Mucosa of rectum (tissue), 2 donors: ENCODE measurements at regions not wholly inside any gene's neighbourhood (a gene's known extent, or its start where the extent isn't known, plus 50 kb on each side); places are given as distances from the start of the nearest gene placed in this dataset.

ENCODE experiments used
- H3K27ac ChIP-seq, 2 donors: one replicate each; pipeline ENCODE4 v1.7.0; 2013; ENCODE audit warnings: inconsistent platforms in 2 of 2, low read depth in 2 of 2, low read length in 2 of 2
- H3K27me3 ChIP-seq, 2 donors: one replicate each; pipeline ENCODE4 v1.7.0; 2013; ENCODE audit warnings: low read length in 2 of 2; ENCODE audit not compliant: control insufficient read depth in 2 of 2, insufficient read depth in 2 of 2
- H3K36me3 ChIP-seq, 2 donors: one replicate each; pipeline ENCODE4 v1.7.0; 2013; ENCODE audit warnings: low read length in 2 of 2; ENCODE audit not compliant: control insufficient read depth in 2 of 2, insufficient read depth in 2 of 2
- H3K4me1 ChIP-seq, 2 donors: one replicate each; pipeline ENCODE4 v1.7.0; 2013; ENCODE audit warnings: low read length in 2 of 2, mild to moderate bottlenecking in 1 of 2; ENCODE audit not compliant: control insufficient read depth in 2 of 2, insufficient read depth in 2 of 2
- H3K4me3 ChIP-seq, 2 donors: one replicate each; pipeline ENCODE4 v1.7.0; 2013; ENCODE audit warnings: low read length in 2 of 2
- H3K9ac ChIP-seq, 2 donors: one replicate each; pipeline ENCODE4 v1.7.0; 2013; ENCODE audit warnings: low read length in 2 of 2, low read depth in 1 of 2, mild to moderate bottlenecking in 1 of 2
- H3K9me3 ChIP-seq, 2 donors: one replicate each; pipeline ENCODE4 v1.7.0; 2013; ENCODE audit warnings: low read length in 2 of 2; ENCODE audit not compliant: control insufficient read depth in 2 of 2
- donor health status: healthy.
- donor health status: Normal muscosa, but diverticular disease.

- Histone ChIP-seq H3K9me3 (no peaks in the 10 kb centered on the region), H3K27me3 (no peaks in the 10 kb centered on the region), H3K4me3 (no peak overlapping the region), H3K4me1 (no peaks in the 10 kb centered on the region), H3K9ac (no peak overlapping the region), H3K36me3 (no peaks in the 10 kb centered on the region), H3K27ac (no peak overlapping the region)
Measured at GRCh38 chr4:148503681-148504080, 61.5 kb upstream of the NR3C2 start.

- Histone ChIP-seq H3K36me3 (no peaks in the 10 kb centered on the region), H3K9ac (no peak overlapping the region), H3K4me3 (no peak overlapping the region), H3K27ac (no peak overlapping the region), H3K27me3 (no peaks in the 10 kb centered on the region), H3K4me1 (no peaks in the 10 kb centered on the region), H3K9me3 (no peaks in the 10 kb centered on the region)
Measured at GRCh38 chr4:148497258-148497657, 55.0 kb upstream of the NR3C2 start.

- H3K4me1 ChIP-seq = no peaks in the 10 kb centered on the region
- H3K4me3 ChIP-seq = no peak overlapping the region
- no peak overlapping the region for H3K9ac ChIP-seq
- no peak overlapping the region for H3K27ac ChIP-seq
- no peaks in the 10 kb centered on the region for H3K27me3 ChIP-seq
- no peaks in the 10 kb centered on the region for H3K36me3 ChIP-seq
- H3K9me3 ChIP-seq = no peaks in the 10 kb centered on the region
Measured at GRCh38 chr4:148495463-148495862, 53.2 kb upstream of the NR3C2 start.
